Activated CD8-positive, alpha-beta T cell treated with anti-CD3 and anti-CD28 coated beads for 36 hours (primary cell): ENCODE measurements at regions not wholly inside any gene's neighbourhood (a gene's known extent, or its start where the extent isn't known, plus 50 kb on each side); places are given as distances from the start of the nearest gene placed in this dataset.
"Not testable (repeated sequence)": the region's sequence is repeated elsewhere in the genome, so short reads cannot be mapped to it uniquely, and the experiment has no call there.

Experiments used
- ATAC-seq: fragments of 200-7000 bp; cut with Tn5 transposase; one replicate; pipeline ENCODE4 v1.10.0; 2021; ENCODE audit warnings: mild to moderate bottlenecking, moderate library complexity
- CTCF ChIA-PET: fragments of 350-600 bp; sonication (Branson Sonifier 250); formaldehyde crosslinking; loops from one replicate; lab custom pipeline; 2021; ENCODE audit warnings: antibody characterized with exemption; lab: Charles Lee
- POLR2A ChIA-PET: fragments of 350-600 bp; sonication (Branson Sonifier 250); formaldehyde crosslinking; loops from one replicate; lab custom pipeline; 2021; ENCODE audit warnings: antibody characterized with exemption; lab: Charles Lee
- DNase-seq: peaks from one replicate; pipeline ENCODE4 v3.0.0-alpha.2; 2020
- H3K27ac Mint-ChIP-seq: one replicate; pipeline ENCODE4 v1.8.0; 2021; ENCODE audit warnings: mild to moderate bottlenecking, mixed read lengths
- H3K27me3 Mint-ChIP-seq: one replicate; pipeline ENCODE4 v1.8.0; 2021; ENCODE audit warnings: mixed read lengths
- H3K36me3 Mint-ChIP-seq: one replicate; pipeline ENCODE4 v1.8.0; 2021; ENCODE audit warnings: low read depth, mixed read lengths
- H3K4me1 Mint-ChIP-seq: one replicate; pipeline ENCODE4 v1.8.0; 2021; ENCODE audit warnings: low read depth, mixed read lengths
- H3K4me3 Mint-ChIP-seq: one replicate; pipeline ENCODE4 v1.8.0; 2021; ENCODE audit warnings: mild to moderate bottlenecking, moderate library complexity, mixed read lengths
- H3K9me3 Mint-ChIP-seq: one replicate; pipeline ENCODE4 v1.8.0; 2021; ENCODE audit warnings: mixed read lengths
- intact Hi-C: fragments of 100-400 bp; cut with micrococcal nuclease; formaldehyde crosslinking; loops from one replicate; pipeline ENCODE4 v1.10.0; 2022
- TF ChIP-seq, protein P1 (sequence below): fragments of 200-600 bp; IDR thresholded peaks from one replicate; pipeline ENCODE4 v1.8.0; 2022; ENCODE audit warnings: antibody characterized with exemption, mild to moderate bottlenecking

- intact Hi-C loops: no loop called here
- ATAC-seq (no peak), DNase-seq (no peak)
- TF ChIP-seq, protein P1, sequence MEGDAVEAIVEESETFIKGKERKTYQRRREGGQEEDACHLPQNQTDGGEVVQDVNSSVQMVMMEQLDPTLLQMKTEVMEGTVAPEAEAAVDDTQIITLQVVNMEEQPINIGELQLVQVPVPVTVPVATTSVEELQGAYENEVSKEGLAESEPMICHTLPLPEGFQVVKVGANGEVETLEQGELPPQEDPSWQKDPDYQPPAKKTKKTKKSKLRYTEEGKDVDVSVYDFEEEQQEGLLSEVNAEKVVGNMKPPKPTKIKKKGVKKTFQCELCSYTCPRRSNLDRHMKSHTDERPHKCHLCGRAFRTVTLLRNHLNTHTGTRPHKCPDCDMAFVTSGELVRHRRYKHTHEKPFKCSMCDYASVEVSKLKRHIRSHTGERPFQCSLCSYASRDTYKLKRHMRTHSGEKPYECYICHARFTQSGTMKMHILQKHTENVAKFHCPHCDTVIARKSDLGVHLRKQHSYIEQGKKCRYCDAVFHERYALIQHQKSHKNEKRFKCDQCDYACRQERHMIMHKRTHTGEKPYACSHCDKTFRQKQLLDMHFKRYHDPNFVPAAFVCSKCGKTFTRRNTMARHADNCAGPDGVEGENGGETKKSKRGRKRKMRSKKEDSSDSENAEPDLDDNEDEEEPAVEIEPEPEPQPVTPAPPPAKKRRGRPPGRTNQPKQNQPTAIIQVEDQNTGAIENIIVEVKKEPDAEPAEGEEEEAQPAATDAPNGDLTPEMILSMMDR: no peak
- H3K4me3 Mint-ChIP-seq: no peak overlapping the region
- no peak overlapping the region for H3K27ac Mint-ChIP-seq
- POLR2A ChIA-PET: no interaction called here
- H3K4me1 Mint-ChIP-seq: no peaks in the 10 kb centered on the region
- H3K27me3 Mint-ChIP-seq: no peaks in the 10 kb centered on the region
- CTCF ChIA-PET: no interaction called here
- no peaks in the 10 kb centered on the region for H3K9me3 Mint-ChIP-seq
- no peaks in the 10 kb centered on the region for H3K36me3 Mint-ChIP-seq
These were observed 184.7 kb downstream of the SAMD5 start for GRCh38 chr6:147693181-147693580.

DNA sequence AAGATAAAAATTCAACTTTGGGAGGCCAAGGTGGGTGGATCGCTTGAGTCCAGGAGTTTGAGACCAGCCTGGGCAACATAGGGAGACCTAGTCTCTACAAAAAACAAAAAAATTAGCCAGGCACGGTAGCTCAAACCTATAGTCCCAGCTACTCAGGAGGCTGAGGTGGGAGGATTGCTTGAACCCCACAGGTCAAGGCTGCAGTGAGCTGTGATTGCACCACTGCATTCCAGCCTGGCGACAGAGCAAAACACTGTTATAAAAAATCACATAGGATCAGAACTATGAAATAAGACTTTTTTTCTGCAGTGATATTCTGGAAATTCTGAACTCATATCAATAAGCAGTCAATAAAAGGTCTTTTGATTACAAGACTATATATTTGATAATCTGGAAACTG, 186.1 kb downstream of the SAMD5 start:
- H3K4me1 Mint-ChIP-seq, CTCF ChIA-PET, intact Hi-C loops, H3K36me3 Mint-ChIP-seq, POLR2A ChIA-PET, H3K27ac Mint-ChIP-seq, H3K27me3 Mint-ChIP-seq, DNase-seq, ATAC-seq, H3K9me3 Mint-ChIP-seq, H3K4me3 Mint-ChIP-seq: not testable (repeated sequence)

- Mint-ChIP-seq H3K4me3 (no peak overlapping the region), H3K4me1 (no peaks in the 10 kb centered on the region), H3K27ac (no peak overlapping the region), H3K9me3 (no peaks in the 10 kb centered on the region), H3K36me3 (no peaks in the 10 kb centered on the region), H3K27me3 (no peaks in the 10 kb centered on the region)
- TF ChIP-seq, protein P1: no peak
- no peak for ATAC-seq
- no peak for DNase-seq
- POLR2A ChIA-PET: no interaction called here
- intact Hi-C loops: no loop called here
- CTCF ChIA-PET: no interaction called here
These were observed 187.3 kb downstream of the SAMD5 start for GRCh38 chr6:147695819-147696218.

DNA sequence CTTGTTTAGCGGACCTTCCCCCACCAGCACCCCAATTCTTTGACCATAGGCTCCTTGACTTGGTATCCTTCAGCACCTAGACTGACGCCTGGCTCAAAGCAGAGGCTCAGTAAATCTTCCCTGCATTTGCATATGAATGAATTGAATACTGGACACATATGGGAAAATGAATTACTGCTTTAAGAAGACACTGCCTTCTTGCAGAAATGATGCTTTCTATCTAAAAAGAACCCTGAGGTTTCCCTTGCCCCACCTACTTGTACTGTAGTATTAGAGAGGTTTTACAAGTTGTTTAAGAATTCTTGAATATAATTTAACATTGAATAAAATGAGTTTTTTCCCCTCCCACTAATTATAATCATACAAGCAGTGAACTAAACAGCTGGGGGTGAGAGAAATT, 190.7 kb downstream of the SAMD5 start:
- no peaks in the 10 kb centered on the region for H3K36me3 Mint-ChIP-seq
- POLR2A ChIA-PET: no interaction called here
- no peaks in the 10 kb centered on the region for H3K4me1 Mint-ChIP-seq
- H3K9me3 Mint-ChIP-seq: no peaks in the 10 kb centered on the region
- H3K27me3 Mint-ChIP-seq: no peaks in the 10 kb centered on the region
- no peak for DNase-seq
- H3K27ac Mint-ChIP-seq: no peak overlapping the region
- ATAC-seq: no peak
- CTCF ChIA-PET: no interaction called here
- intact Hi-C loops: no loop called here
- TF ChIP-seq, protein P1: no peak
- no peak overlapping the region for H3K4me3 Mint-ChIP-seq

DNA sequence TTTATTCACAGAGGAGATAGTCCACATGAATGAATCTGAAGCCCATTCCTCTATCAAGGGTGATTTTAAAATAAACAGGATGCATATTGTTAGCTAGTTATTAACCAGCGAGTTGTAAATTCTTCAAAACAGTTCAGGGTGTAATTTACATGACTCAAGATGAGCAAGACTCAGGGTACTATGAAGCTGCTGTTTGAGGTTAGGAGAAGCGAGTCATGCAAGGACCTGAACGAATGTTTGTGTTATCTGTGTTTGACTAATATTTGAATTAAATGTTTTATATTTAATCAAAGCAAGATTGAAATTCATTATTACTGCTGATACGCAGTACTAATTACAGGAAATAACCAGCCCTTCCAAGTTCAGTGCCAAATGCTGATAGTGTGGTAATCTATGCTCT, 191.1 kb downstream of the SAMD5 start:
- Mint-ChIP-seq H3K4me3 (no peak overlapping the region), H3K9me3 (no peaks in the 10 kb centered on the region), H3K27me3 (no peaks in the 10 kb centered on the region), H3K4me1 (no peaks in the 10 kb centered on the region), H3K27ac (no peak overlapping the region), H3K36me3 (no peaks in the 10 kb centered on the region)
- intact Hi-C loops: no loop called here
- no peak for DNase-seq
- CTCF ChIA-PET: no interaction called here
- no peak for ATAC-seq
- TF ChIP-seq, protein P1: no peak
- POLR2A ChIA-PET: no interaction called here
